ENCODE measurements at regions not wholly inside any gene's neighbourhood (a gene's known extent, or its start where the extent isn't known, plus 50 kb on each side); places are given as distances from the start of the nearest gene placed in this dataset.
"Not testable (repeated sequence)": the region's sequence is repeated elsewhere in the genome, so short reads cannot be mapped to it uniquely, and the experiment has no call there.

- dilution Hi-C loops (cut with MboI; ENCODE audit: extremely low pct_ligation_motif_present, low sequenced_read_pairs) (no loop called here), intact Hi-C loops (cut with micrococcal nuclease) (no loop called here)
- TF ChIP-seq EZH2 (IDR thresholded peaks at IDR 0.05; ENCODE audit: borderline replicate concordance, low read depth, low read length, severe bottlenecking) (no peak), POLR2A (IDR thresholded peaks at IDR 0.05; ENCODE audit: low read depth, low read length) (no peak), MAX (IDR thresholded peaks at IDR 0.05; ENCODE audit: insufficient read depth, insufficient read length) (no peak)
- no peaks in the 10 kb centered on the region for H3K9me1 ChIP-seq (replicated peaks; ENCODE audit: control insufficient read depth, extremely low read depth, insufficient read depth, low read length)
- peaks cover 2% of the 10 kb centered on the region for H3K9me3 ChIP-seq (replicated peaks; ENCODE audit: control insufficient read depth, insufficient read depth, low read length)
- CTCF ChIA-PET: no interaction called here
- no peaks in the 10 kb centered on the region for H3K27me3 ChIP-seq (ENCODE audit: control insufficient read depth in 2 of 2, insufficient read depth in 2 of 2, low read length in 2 of 2)
- no peaks in the 10 kb centered on the region for H3K4me1 ChIP-seq (ENCODE audit: control insufficient read depth, extremely low read depth, insufficient read depth, low read length)
- FAIRE-seq: no peak
- no peak overlapping the region for H3K27ac ChIP-seq (ENCODE audit: insufficient read depth, low read depth, low read length)
- BruUV-seq (replicated peaks): no TSS peak
- POLR2A ChIA-PET: no interaction called here
- no peaks in the 10 kb centered on the region for H3K36me3 ChIP-seq (ENCODE audit: control insufficient read depth in 2 of 2, extremely low read depth in 1 of 2, insufficient read depth in 2 of 2, low read length in 2 of 2)
- DNase-seq (ENCODE audit: low read depth, low spot score): no peak
- H3K79me2 ChIP-seq (ENCODE audit: control insufficient read depth, insufficient read depth, low read length): no peaks in the 10 kb centered on the region
- H4K20me1 ChIP-seq (replicated peaks; ENCODE audit: control insufficient read depth, extremely low read depth, insufficient read depth, low read length): no peaks in the 10 kb centered on the region
- no peak overlapping the region for H3K4me2 ChIP-seq (ENCODE audit: insufficient read depth, low read length)
- H3K4me3 ChIP-seq (replicated peaks in 1 of 3; ENCODE audit: insufficient read depth in 1 of 3, low read depth in 1 of 3, low read length in 3 of 3): no peak overlapping the region
- no peak overlapping the region for H2AFZ ChIP-seq (ENCODE audit: low read depth, low read length)
- H3K9ac ChIP-seq (replicated peaks; ENCODE audit: extremely low read depth, insufficient read depth, low read length): no peak overlapping the region
These were observed 356.2 kb downstream of the TMEM121 start for GRCh38 chr14:105882626-105883025.

GRCh38 chr14:105883066-105884005, 357.0 kb downstream of the TMEM121 start:
- CTCF ChIA-PET: no interaction called here
- BruUV-seq (replicated peaks): no TSS peak
- POLR2A ChIA-PET: no interaction called here
- Histone ChIP-seq H3K4me2 (ENCODE audit: insufficient read depth, low read length) (no peak overlapping the region), H4K20me1 (replicated peaks; ENCODE audit: control insufficient read depth, extremely low read depth, insufficient read depth, low read length) (no peaks in the 10 kb centered on the region), H3K9ac (replicated peaks; ENCODE audit: extremely low read depth, insufficient read depth, low read length) (no peak overlapping the region), H3K27me3 (ENCODE audit: control insufficient read depth in 2 of 2, insufficient read depth in 2 of 2, low read length in 2 of 2) (no peaks in the 10 kb centered on the region), H3K9me1 (replicated peaks; ENCODE audit: control insufficient read depth, extremely low read depth, insufficient read depth, low read length) (no peaks in the 10 kb centered on the region), H2AFZ (ENCODE audit: low read depth, low read length) (no peak overlapping the region), H3K79me2 (ENCODE audit: control insufficient read depth, insufficient read depth, low read length) (no peaks in the 10 kb centered on the region), H3K27ac (ENCODE audit: insufficient read depth, low read depth, low read length) (no peak overlapping the region), H3K9me3 (replicated peaks; ENCODE audit: control insufficient read depth, insufficient read depth, low read length) (peaks cover 2% of the 10 kb centered on the region), H3K36me3 (ENCODE audit: control insufficient read depth in 2 of 2, extremely low read depth in 1 of 2, insufficient read depth in 2 of 2, low read length in 2 of 2) (no peaks in the 10 kb centered on the region), H3K4me3 (replicated peaks in 1 of 3; ENCODE audit: insufficient read depth in 1 of 3, low read depth in 1 of 3, low read length in 3 of 3) (no peak overlapping the region), H3K4me1 (ENCODE audit: control insufficient read depth, extremely low read depth, insufficient read depth, low read length) (no peaks in the 10 kb centered on the region)
- intact Hi-C loops (cut with micrococcal nuclease) (no loop called here), dilution Hi-C loops (cut with MboI; ENCODE audit: extremely low pct_ligation_motif_present, low sequenced_read_pairs) (no loop called here)
- TF ChIP-seq JUN (IDR thresholded peaks at IDR 0.05; ENCODE audit: borderline replicate concordance, insufficient read depth, insufficient read length, low read depth) (no peak), FOS (IDR thresholded peaks at IDR 0.05; ENCODE audit: borderline replicate concordance, insufficient read depth, low read length) (no peak), MYC (IDR thresholded peaks at IDR 0.05; ENCODE audit: low read depth, low read length) (no peak), POLR2AphosphoS5 (IDR thresholded peaks at IDR 0.05; ENCODE audit: insufficient read depth, low read depth, low read length) (no peak), POLR2A (IDR thresholded peaks at IDR 0.05; ENCODE audit: low read depth, low read length) (no peak), GATA2 (IDR thresholded peaks at IDR 0.05; ENCODE audit: insufficient read depth, insufficient read length, low read depth, low read length) (no peak)
- DNase-seq (ENCODE audit: low read depth, low spot score) (no peak), FAIRE-seq (no peak)

- POLR2A ChIA-PET; BruUV-seq (replicated peaks); H3K79me2 ChIP-seq (ENCODE audit: control insufficient read depth, insufficient read depth, low read length); H3K36me3 ChIP-seq (ENCODE audit: control insufficient read depth in 2 of 2, extremely low read depth in 1 of 2, insufficient read depth in 2 of 2, low read length in 2 of 2); H3K4me3 ChIP-seq (replicated peaks in 1 of 3; ENCODE audit: insufficient read depth in 1 of 3, low read depth in 1 of 3, low read length in 3 of 3); H3K4me2 ChIP-seq (ENCODE audit: insufficient read depth, low read length); H3K9me1 ChIP-seq (replicated peaks; ENCODE audit: control insufficient read depth, extremely low read depth, insufficient read depth, low read length); H3K27me3 ChIP-seq (ENCODE audit: control insufficient read depth in 2 of 2, insufficient read depth in 2 of 2, low read length in 2 of 2); dilution Hi-C loops (cut with MboI; ENCODE audit: extremely low pct_ligation_motif_present, low sequenced_read_pairs); CTCF ChIA-PET; intact Hi-C loops (cut with micrococcal nuclease); FAIRE-seq; H4K20me1 ChIP-seq (replicated peaks; ENCODE audit: control insufficient read depth, extremely low read depth, insufficient read depth, low read length); H2AFZ ChIP-seq (ENCODE audit: low read depth, low read length); H3K27ac ChIP-seq (ENCODE audit: insufficient read depth, low read depth, low read length); DNase-seq (ENCODE audit: low read depth, low spot score); H3K9me3 ChIP-seq (replicated peaks; ENCODE audit: control insufficient read depth, insufficient read depth, low read length); H3K9ac ChIP-seq (replicated peaks; ENCODE audit: extremely low read depth, insufficient read depth, low read length); H3K4me1 ChIP-seq (ENCODE audit: control insufficient read depth, extremely low read depth, insufficient read depth, low read length): not testable (repeated sequence)
These were observed 357.9 kb downstream of the TMEM121 start for GRCh38 chr14:105884192-105884807.

Data from endothelial cell of umbilical vein (primary cell).